ENCODE measurements at regions not wholly inside any gene's neighbourhood (a gene's known extent, or its start where the extent isn't known, plus 50 kb on each side); places are given as distances from the start of the nearest gene placed in this dataset.

DNA sequence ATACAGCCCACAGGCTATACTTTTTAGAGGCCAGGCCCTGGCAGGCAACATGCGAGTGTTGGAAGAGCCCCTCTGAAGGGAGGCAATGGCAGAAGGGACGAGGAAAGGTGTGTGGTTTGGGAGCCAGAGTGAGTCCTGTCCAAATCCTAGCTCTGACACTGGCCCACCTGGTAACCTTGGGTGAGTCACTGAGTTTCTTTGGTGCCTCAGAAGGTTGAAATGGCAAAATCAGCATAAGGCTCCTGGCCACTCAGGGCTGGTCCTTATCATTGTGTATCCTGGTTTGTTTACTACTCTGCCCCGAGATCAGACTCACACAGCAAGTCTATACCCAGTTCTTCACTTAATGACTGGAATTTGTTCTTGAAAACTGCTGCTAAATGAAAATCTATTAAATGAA is 71.4 kb upstream of the TLE3 start:
- no peak for DNase-seq (ENCODE audit: low read depth)
- H3K4me3 ChIP-seq (ENCODE audit: low read depth, low read length), result no peak overlapping the region
- TF ChIP-seq, protein P1, sequence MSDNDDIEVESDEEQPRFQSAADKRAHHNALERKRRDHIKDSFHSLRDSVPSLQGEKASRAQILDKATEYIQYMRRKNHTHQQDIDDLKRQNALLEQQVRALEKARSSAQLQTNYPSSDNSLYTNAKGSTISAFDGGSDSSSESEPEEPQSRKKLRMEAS (IDR thresholded peaks at IDR 0.05; ENCODE audit: low read depth, low read length), result no peak
- TF ChIP-seq POLR2A (IDR thresholded peaks at IDR 0.05; ENCODE audit: extremely low read depth, insufficient read length) (no peak), MYC (IDR thresholded peaks at IDR 0.05; ENCODE audit: low read depth, low read length) (no peak)
- TF ChIP-seq, protein P2, sequence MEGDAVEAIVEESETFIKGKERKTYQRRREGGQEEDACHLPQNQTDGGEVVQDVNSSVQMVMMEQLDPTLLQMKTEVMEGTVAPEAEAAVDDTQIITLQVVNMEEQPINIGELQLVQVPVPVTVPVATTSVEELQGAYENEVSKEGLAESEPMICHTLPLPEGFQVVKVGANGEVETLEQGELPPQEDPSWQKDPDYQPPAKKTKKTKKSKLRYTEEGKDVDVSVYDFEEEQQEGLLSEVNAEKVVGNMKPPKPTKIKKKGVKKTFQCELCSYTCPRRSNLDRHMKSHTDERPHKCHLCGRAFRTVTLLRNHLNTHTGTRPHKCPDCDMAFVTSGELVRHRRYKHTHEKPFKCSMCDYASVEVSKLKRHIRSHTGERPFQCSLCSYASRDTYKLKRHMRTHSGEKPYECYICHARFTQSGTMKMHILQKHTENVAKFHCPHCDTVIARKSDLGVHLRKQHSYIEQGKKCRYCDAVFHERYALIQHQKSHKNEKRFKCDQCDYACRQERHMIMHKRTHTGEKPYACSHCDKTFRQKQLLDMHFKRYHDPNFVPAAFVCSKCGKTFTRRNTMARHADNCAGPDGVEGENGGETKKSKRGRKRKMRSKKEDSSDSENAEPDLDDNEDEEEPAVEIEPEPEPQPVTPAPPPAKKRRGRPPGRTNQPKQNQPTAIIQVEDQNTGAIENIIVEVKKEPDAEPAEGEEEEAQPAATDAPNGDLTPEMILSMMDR (IDR thresholded peaks at IDR 0.05; ENCODE audit: low read depth, low read length), result no peak

DNA sequence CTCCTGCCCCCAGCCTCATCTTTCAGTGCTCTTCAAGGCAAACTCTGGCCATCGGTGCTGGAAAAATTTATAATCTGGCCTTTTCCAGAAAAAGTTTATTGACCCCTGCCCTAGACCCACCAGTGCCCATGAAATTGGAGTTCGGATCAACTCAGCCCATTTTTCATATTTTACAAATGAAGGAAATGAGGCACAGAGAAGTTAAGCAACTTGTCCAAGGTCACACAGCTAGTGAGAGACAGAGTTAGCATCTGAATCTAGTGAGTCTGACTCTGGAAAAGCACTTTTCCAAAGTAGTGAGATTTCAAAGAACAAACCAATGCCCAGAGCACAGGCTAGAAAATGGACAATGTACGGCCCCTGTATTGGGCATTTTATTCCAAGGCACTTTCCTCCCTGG is 69.4 kb upstream of the TLE3 start:
- no peak overlapping the region for H3K4me3 ChIP-seq (ENCODE audit: low read depth, low read length)
- TF ChIP-seq POLR2A (IDR thresholded peaks at IDR 0.05; ENCODE audit: extremely low read depth, insufficient read length) (no peak), MYC (IDR thresholded peaks at IDR 0.05; ENCODE audit: low read depth, low read length) (no peak)
- TF ChIP-seq, protein P2 (IDR thresholded peaks at IDR 0.05; ENCODE audit: low read depth, low read length), result no peak
- TF ChIP-seq, protein P1 (IDR thresholded peaks at IDR 0.05; ENCODE audit: low read depth, low read length), result no peak
- DNase-seq (ENCODE audit: low read depth), result no peak

DNA sequence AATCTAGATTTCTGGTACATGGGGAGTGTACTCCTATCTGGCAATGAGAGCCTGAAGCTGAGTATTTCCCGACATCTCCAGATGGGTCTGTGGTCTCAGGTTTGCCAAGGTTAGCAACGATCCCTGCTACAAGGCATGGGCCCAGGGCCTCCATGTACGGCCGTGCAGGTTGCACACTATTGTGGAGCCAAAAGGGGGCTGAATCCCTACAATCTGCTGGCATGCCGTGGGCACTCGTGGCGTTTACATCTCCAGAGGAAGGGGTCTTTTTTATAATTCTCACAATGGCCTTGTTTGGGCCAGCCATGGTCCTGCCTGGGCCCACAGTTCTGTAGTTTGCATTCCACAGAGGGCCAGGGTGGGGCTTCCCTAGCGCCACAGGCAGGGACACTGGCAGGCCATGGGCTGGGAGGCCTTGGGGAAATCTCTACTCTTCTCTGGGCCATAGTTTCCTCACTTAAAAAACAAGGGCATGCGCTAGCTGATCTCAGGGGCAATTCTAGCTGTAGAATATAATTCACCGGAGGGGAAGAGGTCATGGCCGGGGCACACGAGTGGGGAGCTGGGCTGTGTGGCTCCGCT is 68.9 kb upstream of the TLE3 start:
- DNase-seq (ENCODE audit: low read depth), result no peak
- H3K4me3 ChIP-seq (ENCODE audit: low read depth, low read length), result no peak overlapping the region
- TF ChIP-seq, protein P1 (IDR thresholded peaks at IDR 0.05; ENCODE audit: low read depth, low read length), result no peak
- TF ChIP-seq POLR2A (IDR thresholded peaks at IDR 0.05; ENCODE audit: extremely low read depth, insufficient read length) (no peak), MYC (IDR thresholded peaks at IDR 0.05; ENCODE audit: low read depth, low read length) (no peak)
- TF ChIP-seq, protein P2 (IDR thresholded peaks at IDR 0.05; ENCODE audit: low read depth, low read length), result no peak

DNA sequence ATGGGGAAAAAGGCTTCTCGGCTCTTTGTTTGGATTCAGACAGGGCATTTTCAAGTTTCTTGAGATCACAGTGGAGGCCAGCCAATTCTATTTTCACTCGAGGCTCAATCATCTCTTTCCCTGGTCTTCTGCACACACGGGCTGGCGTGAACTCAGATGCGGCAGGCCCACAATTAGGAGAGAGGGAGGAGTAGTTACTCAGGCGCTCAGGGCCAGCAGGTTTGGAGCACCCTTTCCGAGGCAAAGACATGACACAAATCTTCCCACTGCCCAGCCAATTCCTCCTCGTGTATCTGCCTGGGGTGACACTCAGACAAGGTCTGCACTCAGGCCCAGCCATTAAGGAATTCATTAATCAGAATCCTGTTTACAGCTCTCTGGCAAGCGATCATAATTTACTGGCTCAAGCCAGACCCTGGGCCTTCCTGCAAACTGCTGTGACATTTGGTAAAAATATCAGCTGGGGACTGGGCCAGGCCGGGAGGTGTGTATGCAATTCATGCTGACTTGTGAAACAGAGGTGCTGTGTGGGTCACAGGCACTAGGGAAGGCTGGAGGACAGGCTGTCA is 68.1 kb upstream of the TLE3 start:
- TF ChIP-seq, protein P1 (IDR thresholded peaks at IDR 0.05; ENCODE audit: low read depth, low read length), result no peak
- no peak for TF ChIP-seq MYC (IDR thresholded peaks at IDR 0.05; ENCODE audit: low read depth, low read length)
- no peak for DNase-seq (ENCODE audit: low read depth)
- no peak overlapping the region for H3K4me3 ChIP-seq (ENCODE audit: low read depth, low read length)

DNA sequence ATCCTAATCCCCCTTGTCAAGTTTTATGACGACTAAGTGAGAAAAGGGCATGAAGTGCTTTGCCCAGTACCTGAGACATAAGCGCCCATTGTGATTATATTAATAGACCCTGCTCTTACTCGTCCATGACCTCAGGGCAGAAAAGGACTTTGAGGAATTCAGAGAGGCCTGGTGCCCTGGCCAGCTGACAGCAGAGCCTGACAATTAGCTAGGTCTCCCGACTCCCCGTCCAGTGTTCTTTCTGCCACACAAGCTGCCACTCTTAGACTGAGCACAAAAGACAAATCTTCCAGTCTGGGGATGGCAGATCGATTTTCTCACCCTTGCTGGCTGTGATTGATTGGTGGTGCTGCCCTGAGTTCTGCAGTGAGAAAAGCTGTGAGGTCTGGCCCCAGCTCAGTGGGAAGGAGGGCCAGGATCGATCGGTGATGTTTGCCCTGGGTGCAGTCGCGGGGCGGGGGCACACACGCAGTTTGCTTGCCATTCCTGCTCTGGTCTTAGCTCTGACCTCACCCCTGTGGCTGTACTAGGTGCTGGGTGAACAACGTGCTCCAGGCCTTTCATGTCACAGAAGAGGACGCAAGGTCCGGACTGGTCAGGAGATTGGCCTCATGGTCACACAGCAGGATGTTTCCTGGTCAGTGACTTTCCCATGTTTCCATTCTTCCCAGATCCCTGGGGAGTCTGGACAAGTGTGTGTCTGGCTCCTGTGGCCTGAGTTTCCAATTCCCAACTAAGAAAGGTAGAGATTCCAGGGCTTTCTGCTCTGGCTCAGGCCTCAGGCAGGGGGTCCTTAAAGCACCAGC is 67.4 kb upstream of the TLE3 start:
- no peak overlapping the region for H3K4me3 ChIP-seq (ENCODE audit: low read depth, low read length)
- no peak for DNase-seq (ENCODE audit: low read depth)
- TF ChIP-seq POLR2A (IDR thresholded peaks at IDR 0.05; ENCODE audit: extremely low read depth, insufficient read length), result no peak
- TF ChIP-seq, protein P1 (IDR thresholded peaks at IDR 0.05; ENCODE audit: low read depth, low read length), result no peak

DNA sequence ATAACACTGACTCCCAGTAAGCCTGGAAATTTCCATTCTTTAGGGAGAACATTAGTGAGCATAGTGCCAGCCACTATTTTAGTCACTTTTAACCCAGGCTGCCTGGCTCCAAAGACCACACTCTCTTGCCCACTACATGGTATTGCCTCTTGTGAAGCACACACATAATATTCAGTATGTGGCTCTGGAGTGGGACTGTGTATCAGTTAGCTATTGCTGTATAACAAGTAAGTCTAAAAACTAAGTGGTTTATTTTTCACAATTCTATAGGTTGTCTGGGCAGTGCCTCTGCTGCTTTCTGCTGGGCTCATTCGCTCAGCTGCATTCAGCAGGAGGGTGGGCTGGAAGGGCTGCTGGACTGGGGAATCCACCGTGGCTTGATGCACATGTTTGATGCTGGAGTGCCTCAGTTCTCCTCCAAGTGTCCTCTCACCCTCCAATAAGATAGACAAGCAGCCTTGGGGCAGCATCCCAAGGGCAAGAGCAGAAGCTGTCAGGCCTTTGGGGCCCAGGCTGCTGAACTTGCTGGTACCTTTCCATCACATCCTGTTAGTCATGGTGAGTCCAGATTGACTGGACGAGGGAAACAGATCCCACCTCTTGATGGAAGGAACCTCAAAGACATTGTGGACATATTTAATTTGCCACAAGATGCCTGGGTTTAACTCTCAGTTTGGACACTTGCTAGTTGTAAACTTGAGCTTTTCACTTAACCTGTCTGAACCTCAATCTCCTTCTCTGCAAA is 66.6 kb upstream of the TLE3 start:
- TF ChIP-seq, protein P1 (IDR thresholded peaks at IDR 0.05; ENCODE audit: low read depth, low read length), result no peak
- TF ChIP-seq, protein P2 (IDR thresholded peaks at IDR 0.05; ENCODE audit: low read depth, low read length), result no peak
- no peak for TF ChIP-seq MYC (IDR thresholded peaks at IDR 0.05; ENCODE audit: low read depth, low read length)
- no peak for TF ChIP-seq POLR2A (IDR thresholded peaks at IDR 0.05; ENCODE audit: extremely low read depth, insufficient read length)
- H3K4me3 ChIP-seq (ENCODE audit: low read depth, low read length), result no peak overlapping the region
- DNase-seq (ENCODE audit: low read depth), result no peak
